HG02678 (cell line): ENCODE measurements at regions not wholly inside any gene's neighbourhood (a gene's known extent, or its start where the extent isn't known, plus 50 kb on each side); places are given as distances from the start of the nearest gene placed in this dataset.
A peak's percentile ranks its signal among the peaks of the same experiment; 100 is the strongest.

ENCODE experiments used
- ATAC-seq: cut with Tn5 transposase; IDR thresholded peaks from one replicate; pipeline ENCODE4 v1.9.1; 2021; ENCODE audit warnings: mild to moderate bottlenecking, moderate library complexity; ENCODE audit not compliant: unreplicated experiment

- no peak for ATAC-seq
These were observed 129.4 kb downstream of the NUDT12 start for GRCh38 chr5:103433211-103433610.

GRCh38 chr5:103428923-103429322 lies 133.7 kb downstream of the NUDT12 start:
- no peak for ATAC-seq

- ATAC-seq = no peak
These were observed 134.1 kb downstream of the NUDT12 start for GRCh38 chr5:103428411-103428871.

GRCh38 chr5:103427326-103427725 lies 135.3 kb downstream of the NUDT12 start:
- ATAC-seq = no peak

- no peak for ATAC-seq
These were observed 136.7 kb downstream of the NUDT12 start for GRCh38 chr5:103425686-103426454.

GRCh38 chr5:103424453-103425205 lies 138.0 kb downstream of the NUDT12 start:
- ATAC-seq = no peak

- no peak for ATAC-seq
These were observed 138.6 kb downstream of the NUDT12 start for GRCh38 chr5:103424026-103424425.

- ATAC-seq = no peak
These were observed 139.8 kb downstream of the NUDT12 start for GRCh38 chr5:103422756-103423155.

GRCh38 chr5:103414604-103415003 lies 148.0 kb downstream of the NUDT12 start:
- no peak for ATAC-seq

- ATAC-seq = no peak
These were observed 150.9 kb downstream of the NUDT12 start for GRCh38 chr5:103411711-103412110.

GRCh38 chr5:103410172-103410571 lies 151.6 kb downstream of the MACIR start:
- ATAC-seq = peak; percentile 94

- ATAC-seq = no peak
These were observed 150.6 kb downstream of the MACIR start for GRCh38 chr5:103409013-103409670.

- no peak for ATAC-seq
These were observed 149.8 kb downstream of the MACIR start for GRCh38 chr5:103408408-103408807.

- no peak for ATAC-seq
These were observed 148.8 kb downstream of the MACIR start for GRCh38 chr5:103407402-103407801.

- no peak for ATAC-seq
These were observed 145.9 kb downstream of the MACIR start for GRCh38 chr5:103404483-103404882.

- no peak for ATAC-seq
These were observed 144.3 kb downstream of the MACIR start for GRCh38 chr5:103402851-103403250.

- no peak for ATAC-seq
These were observed 139.4 kb downstream of the MACIR start for GRCh38 chr5:103397739-103398581.

- no peak for ATAC-seq
These were observed 136.1 kb downstream of the MACIR start for GRCh38 chr5:103394676-103395075.

- ATAC-seq = no peak
These were observed 134.7 kb downstream of the MACIR start for GRCh38 chr5:103393101-103393754.

GRCh38 chr5:103391659-103392058 lies 133.1 kb downstream of the MACIR start:
- ATAC-seq = no peak
